ENCODE measurements at regions not wholly inside any gene's neighbourhood (a gene's known extent, or its start where the extent isn't known, plus 50 kb on each side); places are given as distances from the start of the nearest gene placed in this dataset.

GRCh38 chr18:67302043-67302442 is 214.5 kb downstream of the DSEL start:
- TF ChIP-seq EP300 (IDR thresholded peaks at IDR 0.05; ENCODE audit: borderline replicate concordance) (no peak), REST (IDR thresholded peaks at IDR 0.05; ENCODE audit: low read depth) (no peak), FOXM1 (IDR thresholded peaks at IDR 0.05; ENCODE audit: borderline replicate concordance, low read depth) (no peak), RAD21 (IDR thresholded peaks at IDR 0.05; ENCODE audit: low read depth) (no peak), TAF1 (IDR thresholded peaks at IDR 0.05; ENCODE audit: low read depth) (no peak), EGR1 (IDR thresholded peaks at IDR 0.05) (no peak), CEBPB (IDR thresholded peaks at IDR 0.05) (no peak), TEAD4 (IDR thresholded peaks at IDR 0.05) (no peak), YY1 (IDR thresholded peaks at IDR 0.05; ENCODE audit: low read depth) (no peak)
- TF ChIP-seq, protein P1, sequence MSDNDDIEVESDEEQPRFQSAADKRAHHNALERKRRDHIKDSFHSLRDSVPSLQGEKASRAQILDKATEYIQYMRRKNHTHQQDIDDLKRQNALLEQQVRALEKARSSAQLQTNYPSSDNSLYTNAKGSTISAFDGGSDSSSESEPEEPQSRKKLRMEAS (IDR thresholded peaks at IDR 0.05), result no peak
